ENCODE measurements at regions not wholly inside any gene's neighbourhood (a gene's known extent, or its start where the extent isn't known, plus 50 kb on each side); places are given as distances from the start of the nearest gene placed in this dataset.

- no peak overlapping the region for H3K27ac ChIP-seq (ENCODE audit: low read depth, low read length)
- no peak overlapping the region for H3K9ac ChIP-seq (ENCODE audit: low read depth in 1 of 2, low read length in 2 of 2)
- no peaks in the 10 kb centered on the region for H3K9me3 ChIP-seq (ENCODE audit: control insufficient read depth in 1 of 2, low read length in 2 of 2)
- H3K36me3 ChIP-seq (ENCODE audit: control insufficient read depth in 1 of 2, insufficient read depth in 2 of 2, low read length in 2 of 2), result no peaks in the 10 kb centered on the region
- H3K27me3 ChIP-seq (ENCODE audit: control insufficient read depth in 1 of 2, insufficient read depth in 2 of 2, low read length in 2 of 2), result no peaks in the 10 kb centered on the region
- no peak overlapping the region for H3K4me3 ChIP-seq (ENCODE audit: low read depth in 1 of 2, low read length in 2 of 2)
- no peaks in the 10 kb centered on the region for H3K4me1 ChIP-seq (ENCODE audit: control insufficient read depth in 1 of 2, insufficient read depth in 2 of 2, low read length in 2 of 2)
Observed at GRCh38 chr11:91686700-91687099, 537.9 kb upstream of the FAT3 start.

GRCh38 chr11:91686281-91686680, 538.3 kb upstream of the FAT3 start:
- Histone ChIP-seq H3K36me3 (ENCODE audit: control insufficient read depth in 1 of 2, insufficient read depth in 2 of 2, low read length in 2 of 2) (no peaks in the 10 kb centered on the region), H3K9me3 (ENCODE audit: control insufficient read depth in 1 of 2, low read length in 2 of 2) (peaks cover 0 to 2% of the 10 kb centered on the region in 2 donors), H3K27ac (ENCODE audit: low read depth, low read length) (no peak overlapping the region), H3K27me3 (ENCODE audit: control insufficient read depth in 1 of 2, insufficient read depth in 2 of 2, low read length in 2 of 2) (no peaks in the 10 kb centered on the region), H3K4me3 (ENCODE audit: low read depth in 1 of 2, low read length in 2 of 2) (no peak overlapping the region), H3K4me1 (ENCODE audit: control insufficient read depth in 1 of 2, insufficient read depth in 2 of 2, low read length in 2 of 2) (no peaks in the 10 kb centered on the region), H3K9ac (ENCODE audit: low read depth in 1 of 2, low read length in 2 of 2) (no peak overlapping the region)

- no peaks in the 10 kb centered on the region for H3K9me3 ChIP-seq (ENCODE audit: control insufficient read depth in 1 of 2, low read length in 2 of 2)
- H3K27ac ChIP-seq (ENCODE audit: low read depth, low read length), result no peak overlapping the region
- no peak overlapping the region for H3K4me3 ChIP-seq (ENCODE audit: low read depth in 1 of 2, low read length in 2 of 2)
- H3K4me1 ChIP-seq (ENCODE audit: control insufficient read depth in 1 of 2, insufficient read depth in 2 of 2, low read length in 2 of 2), result no peaks in the 10 kb centered on the region
- no peaks in the 10 kb centered on the region for H3K27me3 ChIP-seq (ENCODE audit: control insufficient read depth in 1 of 2, insufficient read depth in 2 of 2, low read length in 2 of 2)
- H3K9ac ChIP-seq (ENCODE audit: low read depth in 1 of 2, low read length in 2 of 2), result no peak overlapping the region
- H3K36me3 ChIP-seq (ENCODE audit: control insufficient read depth in 1 of 2, insufficient read depth in 2 of 2, low read length in 2 of 2), result no peaks in the 10 kb centered on the region
Observed at GRCh38 chr11:91673705-91674104, 550.9 kb upstream of the FAT3 start.

GRCh38 chr11:91664521-91664920, 560.1 kb upstream of the FAT3 start:
- H3K27me3 ChIP-seq (ENCODE audit: control insufficient read depth in 1 of 2, insufficient read depth in 2 of 2, low read length in 2 of 2), result no peaks in the 10 kb centered on the region
- H3K36me3 ChIP-seq (ENCODE audit: control insufficient read depth in 1 of 2, insufficient read depth in 2 of 2, low read length in 2 of 2), result no peaks in the 10 kb centered on the region
- H3K27ac ChIP-seq (ENCODE audit: low read depth, low read length), result no peak overlapping the region
- no peaks in the 10 kb centered on the region for H3K4me1 ChIP-seq (ENCODE audit: control insufficient read depth in 1 of 2, insufficient read depth in 2 of 2, low read length in 2 of 2)
- H3K9me3 ChIP-seq (ENCODE audit: control insufficient read depth in 1 of 2, low read length in 2 of 2), result no peaks in the 10 kb centered on the region
- H3K4me3 ChIP-seq (ENCODE audit: low read depth in 1 of 2, low read length in 2 of 2), result no peak overlapping the region
- no peak overlapping the region for H3K9ac ChIP-seq (ENCODE audit: low read depth in 1 of 2, low read length in 2 of 2)

GRCh38 chr11:91660036-91660435, 564.6 kb upstream of the FAT3 start:
- Histone ChIP-seq H3K36me3 (ENCODE audit: control insufficient read depth in 1 of 2, insufficient read depth in 2 of 2, low read length in 2 of 2) (no peaks in the 10 kb centered on the region), H3K27ac (ENCODE audit: low read depth, low read length) (no peak overlapping the region), H3K9me3 (ENCODE audit: control insufficient read depth in 1 of 2, low read length in 2 of 2) (no peaks in the 10 kb centered on the region), H3K9ac (ENCODE audit: low read depth in 1 of 2, low read length in 2 of 2) (no peak overlapping the region), H3K4me3 (ENCODE audit: low read depth in 1 of 2, low read length in 2 of 2) (no peak overlapping the region), H3K4me1 (ENCODE audit: control insufficient read depth in 1 of 2, insufficient read depth in 2 of 2, low read length in 2 of 2) (no peaks in the 10 kb centered on the region), H3K27me3 (ENCODE audit: control insufficient read depth in 1 of 2, insufficient read depth in 2 of 2, low read length in 2 of 2) (no peaks in the 10 kb centered on the region)

GRCh38 chr11:91654686-91655085, 569.9 kb upstream of the FAT3 start:
- no peaks in the 10 kb centered on the region for H3K4me1 ChIP-seq (ENCODE audit: control insufficient read depth in 1 of 2, insufficient read depth in 2 of 2, low read length in 2 of 2)
- H3K27me3 ChIP-seq (ENCODE audit: control insufficient read depth in 1 of 2, insufficient read depth in 2 of 2, low read length in 2 of 2), result no peaks in the 10 kb centered on the region
- H3K36me3 ChIP-seq (ENCODE audit: control insufficient read depth in 1 of 2, insufficient read depth in 2 of 2, low read length in 2 of 2), result no peaks in the 10 kb centered on the region
- no peak overlapping the region for H3K4me3 ChIP-seq (ENCODE audit: low read depth in 1 of 2, low read length in 2 of 2)
- H3K9me3 ChIP-seq (ENCODE audit: control insufficient read depth in 1 of 2, low read length in 2 of 2), result no peaks in the 10 kb centered on the region
- no peak overlapping the region for H3K9ac ChIP-seq (ENCODE audit: low read depth in 1 of 2, low read length in 2 of 2)
- no peak overlapping the region for H3K27ac ChIP-seq (ENCODE audit: low read depth, low read length)

GRCh38 chr11:91653079-91653754, 571.4 kb upstream of the FAT3 start:
- no peaks in the 10 kb centered on the region for H3K27me3 ChIP-seq (ENCODE audit: control insufficient read depth in 1 of 2, insufficient read depth in 2 of 2, low read length in 2 of 2)
- H3K9ac ChIP-seq (ENCODE audit: low read depth in 1 of 2, low read length in 2 of 2), result no peak overlapping the region
- no peaks in the 10 kb centered on the region for H3K4me1 ChIP-seq (ENCODE audit: control insufficient read depth in 1 of 2, insufficient read depth in 2 of 2, low read length in 2 of 2)
- H3K4me3 ChIP-seq (ENCODE audit: low read depth in 1 of 2, low read length in 2 of 2), result no peak overlapping the region
- no peaks in the 10 kb centered on the region for H3K9me3 ChIP-seq (ENCODE audit: control insufficient read depth in 1 of 2, low read length in 2 of 2)
- H3K36me3 ChIP-seq (ENCODE audit: control insufficient read depth in 1 of 2, insufficient read depth in 2 of 2, low read length in 2 of 2), result no peaks in the 10 kb centered on the region
- H3K27ac ChIP-seq (ENCODE audit: low read depth, low read length), result no peak overlapping the region

GRCh38 chr11:91650802-91651201, 573.8 kb upstream of the FAT3 start:
- H3K36me3 ChIP-seq (ENCODE audit: control insufficient read depth in 1 of 2, insufficient read depth in 2 of 2, low read length in 2 of 2), result no peaks in the 10 kb centered on the region
- H3K4me3 ChIP-seq (ENCODE audit: low read depth in 1 of 2, low read length in 2 of 2), result no peak overlapping the region
- no peaks in the 10 kb centered on the region for H3K9me3 ChIP-seq (ENCODE audit: control insufficient read depth in 1 of 2, low read length in 2 of 2)
- H3K9ac ChIP-seq (ENCODE audit: low read depth in 1 of 2, low read length in 2 of 2), result no peak overlapping the region
- no peak overlapping the region for H3K27ac ChIP-seq (ENCODE audit: low read depth, low read length)
- no peaks in the 10 kb centered on the region for H3K27me3 ChIP-seq (ENCODE audit: control insufficient read depth in 1 of 2, insufficient read depth in 2 of 2, low read length in 2 of 2)
- H3K4me1 ChIP-seq (ENCODE audit: control insufficient read depth in 1 of 2, insufficient read depth in 2 of 2, low read length in 2 of 2), result no peaks in the 10 kb centered on the region

GRCh38 chr11:91641153-91641552, 583.5 kb upstream of the FAT3 start:
- Histone ChIP-seq H3K9me3 (ENCODE audit: control insufficient read depth in 1 of 2, low read length in 2 of 2) (no peaks in the 10 kb centered on the region), H3K27me3 (ENCODE audit: control insufficient read depth in 1 of 2, insufficient read depth in 2 of 2, low read length in 2 of 2) (no peaks in the 10 kb centered on the region), H3K4me1 (ENCODE audit: control insufficient read depth in 1 of 2, insufficient read depth in 2 of 2, low read length in 2 of 2) (no peaks in the 10 kb centered on the region), H3K36me3 (ENCODE audit: control insufficient read depth in 1 of 2, insufficient read depth in 2 of 2, low read length in 2 of 2) (no peaks in the 10 kb centered on the region), H3K9ac (ENCODE audit: low read depth in 1 of 2, low read length in 2 of 2) (no peak overlapping the region), H3K4me3 (ENCODE audit: low read depth in 1 of 2, low read length in 2 of 2) (no peak overlapping the region), H3K27ac (ENCODE audit: low read depth, low read length) (no peak overlapping the region)

- no peak overlapping the region for H3K27ac ChIP-seq (ENCODE audit: low read depth, low read length)
- H3K4me1 ChIP-seq (ENCODE audit: control insufficient read depth in 1 of 2, insufficient read depth in 2 of 2, low read length in 2 of 2), result no peaks in the 10 kb centered on the region
- H3K27me3 ChIP-seq (ENCODE audit: control insufficient read depth in 1 of 2, insufficient read depth in 2 of 2, low read length in 2 of 2), result no peaks in the 10 kb centered on the region
- H3K9ac ChIP-seq (ENCODE audit: low read depth in 1 of 2, low read length in 2 of 2), result no peak overlapping the region
- no peaks in the 10 kb centered on the region for H3K9me3 ChIP-seq (ENCODE audit: control insufficient read depth in 1 of 2, low read length in 2 of 2)
- no peak overlapping the region for H3K4me3 ChIP-seq (ENCODE audit: low read depth in 1 of 2, low read length in 2 of 2)
- no peaks in the 10 kb centered on the region for H3K36me3 ChIP-seq (ENCODE audit: control insufficient read depth in 1 of 2, insufficient read depth in 2 of 2, low read length in 2 of 2)
Observed at GRCh38 chr11:91639359-91639758, 585.3 kb upstream of the FAT3 start.

All from duodenal mucosa (tissue), 2 donors.